ENCODE measurements at regions not wholly inside any gene's neighbourhood (a gene's known extent, or its start where the extent isn't known, plus 50 kb on each side); places are given as distances from the start of the nearest gene placed in this dataset.

DNA sequence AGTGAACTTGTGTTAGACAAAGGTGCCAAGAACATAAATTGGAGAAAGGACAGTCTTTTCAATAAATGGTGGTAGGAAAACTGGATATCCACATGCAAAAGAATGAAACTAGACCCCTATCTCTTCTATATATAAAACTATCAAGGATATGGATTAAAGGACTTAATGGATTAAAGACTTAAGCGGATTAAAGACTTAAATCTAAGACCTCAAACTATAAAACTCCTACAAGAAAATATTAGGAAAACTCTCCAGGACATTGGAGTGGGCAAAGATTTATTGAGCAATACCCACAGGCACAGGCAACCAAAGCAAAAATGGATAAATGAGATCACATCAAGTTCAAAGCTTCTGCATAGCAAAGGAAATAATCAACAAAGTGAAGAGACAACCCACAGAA lies 242.9 kb upstream of the MEOX2 start (continued):
- TF ChIP-seq, protein P1, sequence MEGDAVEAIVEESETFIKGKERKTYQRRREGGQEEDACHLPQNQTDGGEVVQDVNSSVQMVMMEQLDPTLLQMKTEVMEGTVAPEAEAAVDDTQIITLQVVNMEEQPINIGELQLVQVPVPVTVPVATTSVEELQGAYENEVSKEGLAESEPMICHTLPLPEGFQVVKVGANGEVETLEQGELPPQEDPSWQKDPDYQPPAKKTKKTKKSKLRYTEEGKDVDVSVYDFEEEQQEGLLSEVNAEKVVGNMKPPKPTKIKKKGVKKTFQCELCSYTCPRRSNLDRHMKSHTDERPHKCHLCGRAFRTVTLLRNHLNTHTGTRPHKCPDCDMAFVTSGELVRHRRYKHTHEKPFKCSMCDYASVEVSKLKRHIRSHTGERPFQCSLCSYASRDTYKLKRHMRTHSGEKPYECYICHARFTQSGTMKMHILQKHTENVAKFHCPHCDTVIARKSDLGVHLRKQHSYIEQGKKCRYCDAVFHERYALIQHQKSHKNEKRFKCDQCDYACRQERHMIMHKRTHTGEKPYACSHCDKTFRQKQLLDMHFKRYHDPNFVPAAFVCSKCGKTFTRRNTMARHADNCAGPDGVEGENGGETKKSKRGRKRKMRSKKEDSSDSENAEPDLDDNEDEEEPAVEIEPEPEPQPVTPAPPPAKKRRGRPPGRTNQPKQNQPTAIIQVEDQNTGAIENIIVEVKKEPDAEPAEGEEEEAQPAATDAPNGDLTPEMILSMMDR (conservative IDR thresholded peaks at IDR 0.05; ENCODE audit: low read depth in 2 of 2): no peak

DNA sequence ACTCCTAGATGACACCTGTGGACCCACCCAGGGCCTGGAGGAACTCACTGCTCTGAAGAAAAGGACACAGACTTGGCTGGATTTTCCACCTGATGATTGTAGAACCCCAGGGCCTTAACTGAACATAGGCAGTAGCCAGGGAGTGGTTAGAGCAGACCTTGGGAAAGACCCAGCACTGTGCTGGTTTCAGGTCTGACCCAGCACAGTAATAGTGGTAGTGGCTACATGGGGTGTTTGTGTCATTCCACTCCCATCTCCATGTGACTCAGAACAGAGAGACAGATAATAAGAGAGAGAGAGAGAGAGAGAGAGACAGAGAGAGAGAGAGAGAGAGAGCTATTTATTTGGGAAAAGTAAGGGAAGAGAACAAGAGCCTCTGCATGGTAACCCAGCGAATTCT lies 239.1 kb upstream of the MEOX2 start:
- TF ChIP-seq, protein P2, sequence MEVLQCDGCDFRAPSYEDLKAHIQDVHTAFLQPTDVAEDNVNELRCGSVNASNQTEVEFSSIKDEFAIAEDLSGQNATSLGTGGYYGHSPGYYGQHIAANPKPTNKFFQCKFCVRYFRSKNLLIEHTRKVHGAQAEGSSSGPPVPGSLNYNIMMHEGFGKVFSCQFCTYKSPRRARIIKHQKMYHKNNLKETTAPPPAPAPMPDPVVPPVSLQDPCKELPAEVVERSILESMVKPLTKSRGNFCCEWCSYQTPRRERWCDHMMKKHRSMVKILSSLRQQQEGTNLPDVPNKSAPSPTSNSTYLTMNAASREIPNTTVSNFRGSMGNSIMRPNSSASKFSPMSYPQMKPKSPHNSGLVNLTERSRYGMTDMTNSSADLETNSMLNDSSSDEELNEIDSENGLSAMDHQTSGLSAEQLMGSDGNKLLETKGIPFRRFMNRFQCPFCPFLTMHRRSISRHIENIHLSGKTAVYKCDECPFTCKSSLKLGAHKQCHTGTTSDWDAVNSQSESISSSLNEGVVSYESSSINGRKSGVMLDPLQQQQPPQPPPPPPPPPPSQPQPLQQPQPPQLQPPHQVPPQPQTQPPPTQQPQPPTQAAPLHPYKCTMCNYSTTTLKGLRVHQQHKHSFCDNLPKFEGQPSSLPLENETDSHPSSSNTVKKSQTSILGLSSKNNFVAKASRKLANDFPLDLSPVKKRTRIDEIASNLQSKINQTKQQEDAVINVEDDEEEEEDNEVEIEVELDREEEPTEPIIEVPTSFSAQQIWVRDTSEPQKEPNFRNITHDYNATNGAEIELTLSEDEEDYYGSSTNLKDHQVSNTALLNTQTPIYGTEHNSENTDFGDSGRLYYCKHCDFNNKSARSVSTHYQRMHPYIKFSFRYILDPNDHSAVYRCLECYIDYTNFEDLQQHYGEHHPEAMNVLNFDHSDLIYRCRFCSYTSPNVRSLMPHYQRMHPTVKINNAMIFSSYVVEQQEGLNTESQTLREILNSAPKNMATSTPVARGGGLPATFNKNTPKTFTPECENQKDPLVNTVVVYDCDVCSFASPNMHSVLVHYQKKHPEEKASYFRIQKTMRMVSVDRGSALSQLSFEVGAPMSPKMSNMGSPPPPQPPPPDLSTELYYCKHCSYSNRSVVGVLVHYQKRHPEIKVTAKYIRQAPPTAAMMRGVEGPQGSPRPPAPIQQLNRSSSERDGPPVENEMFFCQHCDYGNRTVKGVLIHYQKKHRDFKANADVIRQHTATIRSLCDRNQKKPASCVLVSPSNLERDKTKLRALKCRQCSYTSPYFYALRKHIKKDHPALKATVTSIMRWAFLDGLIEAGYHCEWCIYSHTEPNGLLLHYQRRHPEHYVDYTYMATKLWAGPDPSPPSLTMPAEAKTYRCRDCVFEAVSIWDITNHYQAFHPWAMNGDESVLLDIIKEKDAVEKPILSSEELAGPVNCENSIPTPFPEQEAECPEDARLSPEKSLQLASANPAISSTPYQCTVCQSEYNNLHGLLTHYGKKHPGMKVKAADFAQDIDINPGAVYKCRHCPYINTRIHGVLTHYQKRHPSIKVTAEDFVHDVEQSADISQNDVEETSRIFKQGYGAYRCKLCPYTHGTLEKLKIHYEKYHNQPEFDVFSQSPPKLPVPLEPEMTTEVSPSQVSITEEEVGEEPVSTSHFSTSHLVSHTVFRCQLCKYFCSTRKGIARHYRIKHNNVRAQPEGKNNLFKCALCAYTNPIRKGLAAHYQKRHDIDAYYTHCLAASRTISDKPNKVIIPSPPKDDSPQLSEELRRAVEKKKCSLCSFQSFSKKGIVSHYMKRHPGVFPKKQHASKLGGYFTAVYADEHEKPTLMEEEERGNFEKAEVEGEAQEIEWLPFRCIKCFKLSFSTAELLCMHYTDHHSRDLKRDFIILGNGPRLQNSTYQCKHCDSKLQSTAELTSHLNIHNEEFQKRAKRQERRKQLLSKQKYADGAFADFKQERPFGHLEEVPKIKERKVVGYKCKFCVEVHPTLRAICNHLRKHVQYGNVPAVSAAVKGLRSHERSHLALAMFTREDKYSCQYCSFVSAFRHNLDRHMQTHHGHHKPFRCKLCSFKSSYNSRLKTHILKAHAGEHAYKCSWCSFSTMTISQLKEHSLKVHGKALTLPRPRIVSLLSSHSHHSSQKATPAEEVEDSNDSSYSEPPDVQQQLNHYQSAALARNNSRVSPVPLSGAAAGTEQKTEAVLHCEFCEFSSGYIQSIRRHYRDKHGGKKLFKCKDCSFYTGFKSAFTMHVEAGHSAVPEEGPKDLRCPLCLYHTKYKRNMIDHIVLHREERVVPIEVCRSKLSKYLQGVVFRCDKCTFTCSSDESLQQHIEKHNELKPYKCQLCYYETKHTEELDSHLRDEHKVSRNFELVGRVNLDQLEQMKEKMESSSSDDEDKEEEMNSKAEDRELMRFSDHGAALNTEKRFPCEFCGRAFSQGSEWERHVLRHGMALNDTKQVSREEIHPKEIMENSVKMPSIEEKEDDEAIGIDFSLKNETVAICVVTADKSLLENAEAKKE (CRISPR knock-in tag; IDR thresholded peaks at IDR 0.05): no peak
- TF ChIP-seq ZNF114 (CRISPR knock-in tag; IDR thresholded peaks at IDR 0.05): no peak
- TF ChIP-seq, protein P1 (conservative IDR thresholded peaks at IDR 0.05; ENCODE audit: low read depth in 2 of 2): no peak
- TF ChIP-seq STAT1 (IDR thresholded peaks at IDR 0.05; ENCODE audit: unreplicated experiment): no peak
- no peak for TF ChIP-seq EZH2phosphoT487 (IDR thresholded peaks at IDR 0.05; ENCODE audit: unreplicated experiment)
- no peak for ATAC-seq
- no peaks in the 10 kb centered on the region for H3K9me3 Mint-ChIP-seq

More for the DNA sequence above, 239.1 kb upstream of the MEOX2 start:
- no peaks in the 10 kb centered on the region for H3K27me3 ChIP-seq (ENCODE audit: insufficient read depth)
- Mint-ChIP-seq H3K27me3 (ENCODE audit: insufficient read depth, low read depth, poor library complexity) (peaks cover 2% of the 10 kb centered on the region), H3K27ac (no peak overlapping the region), H3K36me3 (ENCODE audit: low read depth) (no peaks in the 10 kb centered on the region; the same call in 2 of the 3 replicates), H3K4me1 (no peaks in the 10 kb centered on the region), H3K4me3 (no peak overlapping the region)
- no peaks in the 10 kb centered on the region for H4K20me1 ChIP-seq (replicated peaks; ENCODE audit: insufficient read depth)
- H3K79me2 ChIP-seq (replicated peaks; ENCODE audit: insufficient read depth): no peaks in the 10 kb centered on the region
- DNase-seq (ENCODE audit: low spot score): no peak
- no peaks in the 10 kb centered on the region for H3F3A ChIP-seq (replicated peaks; ENCODE audit: low read depth)
- H3K36me3 ChIP-seq (ENCODE audit: insufficient read depth): no peaks in the 10 kb centered on the region
- peaks cover 8% of the 10 kb centered on the region; the same call in 1 of the 2 replicates for H3K9me2 ChIP-seq (ENCODE audit: insufficient read depth)
- no peak overlapping the region for H3K27ac ChIP-seq (ENCODE audit: low read depth)
- H3K4me1 ChIP-seq (ENCODE audit: insufficient read depth): no peaks in the 10 kb centered on the region
- H2AFZ ChIP-seq: no peak overlapping the region
- H3K4me3 ChIP-seq: no peak overlapping the region
- H3K4me2 ChIP-seq: no peak overlapping the region

Measured in GM23338 (cell line).